Nephron progenitor cell (in vitro differentiated cells): ENCODE measurements at regions not wholly inside any gene's neighbourhood (a gene's known extent, or its start where the extent isn't known, plus 50 kb on each side); places are given as distances from the start of the nearest gene placed in this dataset.
"Not testable (repeated sequence)": the region's sequence is repeated elsewhere in the genome, so short reads cannot be mapped to it uniquely, and the experiment has no call there.

Source experiments
- DNase-seq: peaks from one replicate; pipeline ENCODE4 v3.0.0; 2021
- H3K27ac Mint-ChIP-seq: 2 replicates; pipeline ENCODE4 v1.8.0; 2021; ENCODE audit warnings: mild to moderate bottlenecking, moderate library complexity, mixed read lengths
- H3K27me3 Mint-ChIP-seq: 2 replicates; pipeline ENCODE4 v1.8.0; 2021; ENCODE audit warnings: mild to moderate bottlenecking, low read depth, mixed read lengths; ENCODE audit not compliant: poor library complexity
- H3K36me3 Mint-ChIP-seq: 2 replicates; pipeline ENCODE4 v1.8.0; 2021; ENCODE audit warnings: low read depth, mixed read lengths
- H3K4me1 Mint-ChIP-seq: 2 replicates; pipeline ENCODE4 v1.8.0; 2021; ENCODE audit warnings: mixed read lengths
- H3K4me3 Mint-ChIP-seq: 2 replicates; pipeline ENCODE4 v1.8.0; 2021; ENCODE audit warnings: mild to moderate bottlenecking, moderate library complexity, mixed read lengths
- H3K9me3 Mint-ChIP-seq: 2 replicates; pipeline ENCODE4 v1.8.0; 2021; ENCODE audit warnings: mild to moderate bottlenecking, moderate library complexity, mixed read lengths
- CTCF ChIP-seq: fragments of 200-600 bp; sonication (generic); IDR thresholded peaks from 2 replicates; pipeline ENCODE4 v1.5.0; 2021; ENCODE audit warnings: antibody characterized with exemption

GRCh38 chr2:58601017-58601416 lies 359.9 kb upstream of the FANCL start:
- Mint-ChIP-seq H3K4me3 (no peak overlapping the region), H3K4me1 (no peaks in the 10 kb centered on the region), H3K27me3 (peaks cover 4% of the 10 kb centered on the region), H3K27ac (no peak overlapping the region), H3K9me3 (no peaks in the 10 kb centered on the region), H3K36me3 (no peaks in the 10 kb centered on the region)
- DNase-seq = no peak
- TF ChIP-seq CTCF = no peak

- no peak for DNase-seq
- Mint-ChIP-seq H3K27me3 (peaks cover 4% of the 10 kb centered on the region), H3K4me3 (no peak overlapping the region), H3K36me3 (no peaks in the 10 kb centered on the region), H3K27ac (no peak overlapping the region), H3K9me3 (no peaks in the 10 kb centered on the region), H3K4me1 (no peaks in the 10 kb centered on the region)
- no peak for TF ChIP-seq CTCF
These were observed 357.0 kb upstream of the FANCL start for GRCh38 chr2:58598171-58598570.

DNA sequence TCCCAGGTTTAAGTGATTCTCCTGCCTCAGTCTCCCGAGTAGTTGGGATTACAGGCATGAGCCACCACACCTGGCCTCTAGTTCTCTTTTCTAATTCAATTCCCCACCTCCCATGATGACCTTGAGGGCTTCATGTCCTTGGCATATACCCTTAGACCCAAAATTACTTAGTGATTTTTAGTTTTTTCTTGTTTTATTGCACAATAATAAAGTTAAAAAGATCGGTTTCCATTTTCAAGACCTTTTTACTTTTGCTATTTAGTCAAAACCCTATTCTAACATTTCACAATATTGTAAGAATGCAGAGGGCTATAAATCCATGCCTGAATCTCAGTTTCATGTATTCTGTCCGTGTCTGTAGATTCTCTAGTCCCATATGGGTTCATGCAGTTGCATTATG lies 354.6 kb upstream of the FANCL start:
- Mint-ChIP-seq H3K4me1 (no peaks in the 10 kb centered on the region), H3K36me3 (no peaks in the 10 kb centered on the region), H3K27ac (no peak overlapping the region), H3K4me3 (no peak overlapping the region), H3K27me3 (peaks cover 4% of the 10 kb centered on the region), H3K9me3 (no peaks in the 10 kb centered on the region)
- TF ChIP-seq CTCF = no peak
- no peak for DNase-seq

GRCh38 chr2:58594762-58595161 lies 353.6 kb upstream of the FANCL start:
- Mint-ChIP-seq H3K27ac (no peak overlapping the region), H3K36me3 (no peaks in the 10 kb centered on the region), H3K27me3 (peaks cover 4% of the 10 kb centered on the region), H3K9me3 (no peaks in the 10 kb centered on the region), H3K4me3 (no peak overlapping the region), H3K4me1 (no peaks in the 10 kb centered on the region)
- no peak for DNase-seq
- TF ChIP-seq CTCF = no peak

DNA sequence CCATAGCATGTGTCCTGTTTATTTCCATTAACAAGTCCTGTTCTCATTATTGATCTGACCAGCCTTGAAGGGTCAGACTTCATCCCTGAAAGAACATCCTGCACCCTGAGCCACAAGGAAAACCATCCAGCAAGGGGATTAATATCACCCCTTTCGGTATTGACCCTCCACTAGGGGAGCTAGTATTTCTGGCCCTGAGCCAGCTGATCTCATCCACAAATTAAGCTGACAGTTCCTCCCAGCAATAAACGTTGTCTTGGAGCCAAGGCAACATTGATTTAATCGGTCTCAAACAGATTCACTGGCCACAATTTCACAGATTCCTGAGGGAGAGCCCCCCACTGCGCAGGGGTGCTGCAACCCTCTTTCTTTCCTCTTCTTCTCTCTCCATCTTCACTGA lies 353.1 kb upstream of the FANCL start:
- no peaks in the 10 kb centered on the region for H3K36me3 Mint-ChIP-seq
- DNase-seq = peak; percentile 4
- H3K27ac Mint-ChIP-seq = no peak overlapping the region
- peak; percentile 33 for TF ChIP-seq CTCF
- no peaks in the 10 kb centered on the region for H3K9me3 Mint-ChIP-seq
- H3K4me3 Mint-ChIP-seq = no peak overlapping the region
- no peaks in the 10 kb centered on the region for H3K4me1 Mint-ChIP-seq
- H3K27me3 Mint-ChIP-seq = peaks cover 4% of the 10 kb centered on the region

DNA sequence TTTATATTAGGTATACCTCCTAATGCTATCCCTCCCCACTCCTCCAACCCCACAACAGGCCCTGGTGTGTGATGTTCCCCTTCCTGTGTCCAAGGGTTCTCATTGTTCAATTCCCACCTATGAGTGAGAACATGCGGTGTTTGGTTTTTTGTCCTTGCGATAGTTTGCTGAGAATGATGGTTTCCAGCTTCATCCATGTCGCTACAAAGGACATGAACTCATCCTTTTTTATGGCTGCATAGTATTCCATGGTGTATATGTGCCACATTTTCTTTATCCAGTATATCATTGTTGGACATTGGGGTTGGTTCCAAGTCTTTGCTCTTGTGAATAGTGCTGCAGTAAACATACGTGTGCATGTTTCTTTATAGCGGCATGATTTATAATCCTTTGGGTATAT lies 345.1 kb upstream of the FANCL start:
- not testable (repeated sequence) for H3K27me3 Mint-ChIP-seq, H3K36me3 Mint-ChIP-seq, H3K9me3 Mint-ChIP-seq, H3K4me1 Mint-ChIP-seq, H3K4me3 Mint-ChIP-seq, DNase-seq, H3K27ac Mint-ChIP-seq

GRCh38 chr2:58585233-58585632 lies 344.1 kb upstream of the FANCL start:
- H3K36me3 Mint-ChIP-seq = no peaks in the 10 kb centered on the region
- H3K4me3 Mint-ChIP-seq = no peak overlapping the region
- H3K27me3 Mint-ChIP-seq = no peaks in the 10 kb centered on the region
- DNase-seq = no peak
- TF ChIP-seq CTCF = no peak
- H3K4me1 Mint-ChIP-seq = no peaks in the 10 kb centered on the region
- no peaks in the 10 kb centered on the region for H3K9me3 Mint-ChIP-seq
- no peak overlapping the region for H3K27ac Mint-ChIP-seq
